Activated CD8-positive, alpha-beta memory T cell treated with anti-CD3 and anti-CD28 coated beads, Interleukin-2, amount 10 ng/mL, durations not matched to agents 7 days and 5 days (primary cell): ENCODE measurements at regions not wholly inside any gene's neighbourhood (a gene's known extent, or its start where the extent isn't known, plus 50 kb on each side); places are given as distances from the start of the nearest gene placed in this dataset.
"Not testable (repeated sequence)": the region's sequence is repeated elsewhere in the genome, so short reads cannot be mapped to it uniquely, and the experiment has no call there.

ENCODE experiments used
- ATAC-seq: fragments of 150-1000 bp; cut with Tn5 transposase; one replicate; pipeline ENCODE4 v1.10.0; 2021; ENCODE audit warnings: moderate library complexity
- CTCF ChIA-PET: fragments of 350-600 bp; sonication (Branson Sonifier 250); formaldehyde crosslinking; loops from one replicate; lab custom pipeline; 2021; ENCODE audit warnings: antibody characterized with exemption; lab: Charles Lee
- DNase-seq: peaks from one replicate; pipeline ENCODE4 v3.0.0-alpha.2; 2020
- H3K27ac Mint-ChIP-seq: one replicate; pipeline ENCODE4 v1.8.0; 2021; ENCODE audit warnings: mild to moderate bottlenecking, mixed read lengths
- H3K27me3 Mint-ChIP-seq: one replicate; pipeline ENCODE4 v1.8.0; 2021; ENCODE audit warnings: mixed read lengths
- H3K36me3 Mint-ChIP-seq: one replicate; pipeline ENCODE4 v1.8.0; 2021; ENCODE audit warnings: mild to moderate bottlenecking, mixed read lengths
- H3K4me1 Mint-ChIP-seq: one replicate; pipeline ENCODE4 v1.8.0; 2021; ENCODE audit warnings: mixed read lengths
- H3K4me3 Mint-ChIP-seq: one replicate; pipeline ENCODE4 v1.8.0; 2021; ENCODE audit warnings: mild to moderate bottlenecking, moderate library complexity, mixed read lengths
- H3K9me3 Mint-ChIP-seq: one replicate; pipeline ENCODE4 v1.8.0; 2022; ENCODE audit warnings: low read depth, mixed read lengths

DNA sequence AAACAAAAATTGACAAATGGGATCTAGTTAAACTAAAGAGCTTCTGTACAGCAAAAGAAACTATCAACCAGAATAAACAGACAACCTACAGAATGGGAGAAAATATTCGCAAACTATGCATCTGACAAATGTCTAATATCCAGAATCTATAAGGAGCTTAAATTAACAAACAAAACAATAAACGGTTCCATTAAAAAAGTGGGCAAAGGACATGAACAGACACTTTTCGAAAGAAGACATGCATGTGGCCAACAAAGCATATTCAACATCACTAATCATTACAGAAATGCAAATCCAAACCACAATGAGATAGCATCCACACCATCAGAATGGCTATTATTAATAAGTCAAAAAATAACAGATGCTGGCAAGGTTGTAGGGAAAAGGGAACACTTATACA lies 50.5 kb upstream of the MED13L start:
- not testable (repeated sequence) for H3K27ac Mint-ChIP-seq, ATAC-seq, H3K4me3 Mint-ChIP-seq, H3K9me3 Mint-ChIP-seq, H3K36me3 Mint-ChIP-seq, DNase-seq, H3K27me3 Mint-ChIP-seq
- H3K4me1 Mint-ChIP-seq = peaks cover 22% of the 10 kb centered on the region
- CTCF ChIA-PET = interaction anchor here (0.7 to 1.1 kb wide), 2 partner anchors 10 to 26 kb away, joined by 3 to 4 read pairs; no protein-coding TSS in a partner anchor

DNA sequence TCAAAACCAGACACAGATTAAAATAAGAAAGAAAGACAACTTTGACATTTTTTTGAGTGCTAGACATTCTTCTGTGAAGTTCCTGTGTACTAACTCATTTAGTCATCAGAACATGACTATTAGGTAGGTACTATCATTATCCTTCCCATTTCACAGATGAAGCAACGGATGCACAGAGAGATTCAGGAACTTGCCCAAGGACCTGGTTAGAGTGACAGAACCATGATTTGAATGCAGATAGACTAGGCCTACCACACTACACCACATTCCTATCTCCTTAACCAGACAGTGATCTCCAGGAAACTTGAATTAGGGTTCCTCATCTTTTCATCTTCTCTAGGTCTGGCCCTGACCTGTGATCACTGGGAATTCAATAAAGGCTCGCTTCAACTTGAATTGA lies 54.4 kb upstream of the MED13L start:
- Mint-ChIP-seq H3K4me1 (peaks cover 2% of the 10 kb centered on the region), H3K36me3 (no peaks in the 10 kb centered on the region), H3K9me3 (no peaks in the 10 kb centered on the region), H3K4me3 (no peak overlapping the region), H3K27me3 (no peaks in the 10 kb centered on the region), H3K27ac (no peak overlapping the region)
- CTCF ChIA-PET = no interaction called here
- ATAC-seq (no peak), DNase-seq (no peak)

- Mint-ChIP-seq H3K9me3 (no peaks in the 10 kb centered on the region), H3K27ac (no peak overlapping the region), H3K36me3 (no peaks in the 10 kb centered on the region), H3K27me3 (no peaks in the 10 kb centered on the region), H3K4me1 (peaks cover 2% of the 10 kb centered on the region), H3K4me3 (no peak overlapping the region)
- CTCF ChIA-PET = no interaction called here
- DNase-seq (no peak), ATAC-seq (no peak)
These were observed 55.4 kb upstream of the MED13L start for GRCh38 chr12:116332705-116333380.

DNA sequence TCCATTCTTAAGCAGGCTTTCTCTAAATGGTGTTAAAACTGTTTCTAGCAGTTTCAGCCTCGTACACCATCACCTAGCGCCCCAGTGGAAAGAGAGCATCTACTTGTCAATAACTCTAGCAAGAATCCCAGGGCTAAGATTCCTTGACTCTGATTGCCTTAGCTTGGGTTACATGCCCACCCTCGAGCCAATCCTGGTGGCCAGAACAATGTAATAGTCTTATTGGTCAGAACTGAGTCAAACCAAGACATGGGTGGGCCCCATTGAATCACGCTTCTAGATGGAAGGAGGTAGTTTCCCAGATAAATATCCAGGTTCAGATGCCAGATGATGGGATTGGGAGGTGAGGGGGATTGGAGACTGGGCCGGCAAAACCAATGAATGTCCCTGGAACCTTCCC lies 55.9 kb upstream of the MED13L start:
- H3K4me3 Mint-ChIP-seq = no peak overlapping the region
- no peaks in the 10 kb centered on the region for H3K36me3 Mint-ChIP-seq
- no peak for DNase-seq
- peaks cover 2% of the 10 kb centered on the region for H3K4me1 Mint-ChIP-seq
- no peaks in the 10 kb centered on the region for H3K27me3 Mint-ChIP-seq
- H3K27ac Mint-ChIP-seq = no peak overlapping the region
- ATAC-seq = no peak
- CTCF ChIA-PET = no interaction called here
- H3K9me3 Mint-ChIP-seq = no peaks in the 10 kb centered on the region

GRCh38 chr12:116336542-116337065 lies 59.1 kb upstream of the MED13L start:
- Mint-ChIP-seq H3K4me3 (no peak overlapping the region), H3K27me3 (no peaks in the 10 kb centered on the region), H3K27ac (no peak overlapping the region), H3K9me3 (no peaks in the 10 kb centered on the region), H3K36me3 (no peaks in the 10 kb centered on the region), H3K4me1 (peaks cover 2% of the 10 kb centered on the region)
- ATAC-seq = no peak
- CTCF ChIA-PET = no interaction called here
- DNase-seq = no peak

GRCh38 chr12:116337312-116337711 lies 59.8 kb upstream of the MED13L start:
- Mint-ChIP-seq H3K9me3 (no peaks in the 10 kb centered on the region), H3K27ac (no peak overlapping the region), H3K27me3 (no peaks in the 10 kb centered on the region), H3K4me1 (peaks cover 2% of the 10 kb centered on the region), H3K36me3 (no peaks in the 10 kb centered on the region), H3K4me3 (no peak overlapping the region)
- ATAC-seq = no peak
- CTCF ChIA-PET = no interaction called here
- no peak for DNase-seq

DNA sequence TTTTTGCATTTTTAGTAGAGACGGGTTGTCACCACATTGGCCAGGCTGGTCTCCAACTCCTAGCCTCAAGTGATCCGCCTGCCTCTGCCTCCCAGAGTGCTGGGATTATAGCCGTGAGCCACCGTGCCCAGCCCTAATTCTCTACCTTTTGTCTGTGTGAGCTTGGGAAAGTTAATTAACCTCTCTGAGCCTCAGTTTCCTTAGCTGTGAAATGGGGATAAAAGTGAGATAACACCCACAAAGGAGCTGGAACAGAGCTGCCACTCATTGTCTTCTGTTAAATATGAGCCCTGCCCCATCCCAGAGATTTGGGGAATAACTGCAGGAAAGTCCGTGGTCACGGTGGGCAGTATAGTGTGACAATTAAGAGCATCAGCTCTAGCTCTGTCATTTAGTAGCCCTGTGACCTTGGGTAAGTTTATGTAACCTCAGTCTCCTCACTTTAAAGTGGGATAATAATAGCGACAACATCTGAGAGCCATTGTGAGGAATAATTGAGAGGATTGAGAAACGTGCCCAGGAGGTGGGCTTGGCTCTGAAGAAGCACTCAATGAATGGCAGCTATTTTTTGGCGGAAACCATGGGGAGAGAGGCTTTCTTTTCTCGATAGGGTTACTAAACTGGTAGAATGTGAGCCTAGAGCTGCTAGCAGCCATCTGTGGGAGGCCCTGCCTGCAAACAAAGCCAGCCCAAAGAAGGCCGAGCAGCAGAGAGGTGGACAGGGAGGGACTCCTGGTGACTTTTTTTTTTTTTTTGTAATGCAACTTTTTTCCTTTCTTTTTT lies 60.8 kb upstream of the MED13L start:
- Mint-ChIP-seq H3K36me3 (no peaks in the 10 kb centered on the region), H3K4me1 (peaks cover 2% of the 10 kb centered on the region), H3K27me3 (no peaks in the 10 kb centered on the region), H3K9me3 (no peaks in the 10 kb centered on the region), H3K4me3 (no peak overlapping the region), H3K27ac (no peak overlapping the region)
- CTCF ChIA-PET = interaction anchor here (0.7 to 1.3 kb wide), 2 partner anchors 10 to 13 kb away, joined by 4 read pairs; no protein-coding TSS in a partner anchor
- ATAC-seq (no peak), DNase-seq (no peak)

DNA sequence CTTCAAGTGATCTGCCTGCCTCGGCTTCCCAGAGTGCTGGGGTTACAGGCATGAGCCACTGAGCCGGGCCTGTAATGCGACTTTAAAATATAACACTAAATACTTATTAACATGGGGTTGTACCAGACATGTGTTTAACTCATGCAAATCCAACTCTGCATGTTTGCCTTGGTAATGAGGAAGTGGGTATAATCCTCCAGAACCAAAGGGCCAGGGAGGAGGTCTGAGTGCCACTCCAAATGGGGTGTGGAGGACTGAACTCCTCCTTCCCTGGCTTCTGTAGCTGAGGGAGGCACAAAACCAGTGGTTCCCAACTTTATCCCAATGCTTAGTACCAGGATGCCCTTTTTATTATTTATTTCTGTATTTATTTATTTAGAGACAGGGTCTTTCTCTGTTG lies 61.6 kb upstream of the MED13L start:
- no peaks in the 10 kb centered on the region for H3K9me3 Mint-ChIP-seq
- H3K27ac Mint-ChIP-seq = no peak overlapping the region
- no peak overlapping the region for H3K4me3 Mint-ChIP-seq
- no peaks in the 10 kb centered on the region for H3K27me3 Mint-ChIP-seq
- CTCF ChIA-PET = interaction anchor here (1.3 kb wide), 1 partner anchor 11 kb away, joined by 4 read pairs; no protein-coding TSS in a partner anchor
- no peaks in the 10 kb centered on the region for H3K36me3 Mint-ChIP-seq
- H3K4me1 Mint-ChIP-seq = peaks cover 2% of the 10 kb centered on the region
- ATAC-seq (no peak), DNase-seq (no peak)

GRCh38 chr12:116339800-116340371 lies 62.4 kb upstream of the MED13L start:
- DNase-seq (no peak), ATAC-seq (no peak)
- CTCF ChIA-PET = no interaction called here
- Mint-ChIP-seq H3K9me3 (peaks cover 2% of the 10 kb centered on the region), H3K4me1 (peaks cover 2% of the 10 kb centered on the region), H3K27me3 (no peaks in the 10 kb centered on the region), H3K4me3 (no peak overlapping the region), H3K27ac (no peak overlapping the region), H3K36me3 (peaks cover 3% of the 10 kb centered on the region)

GRCh38 chr12:116343331-116343884 lies 65.9 kb upstream of the MED13L start:
- H3K4me1 Mint-ChIP-seq = no peaks in the 10 kb centered on the region
- no peak overlapping the region for H3K27ac Mint-ChIP-seq
- H3K27me3 Mint-ChIP-seq = peaks cover 3% of the 10 kb centered on the region
- H3K4me3 Mint-ChIP-seq = no peak overlapping the region
- no peak for DNase-seq
- peaks cover 2% of the 10 kb centered on the region for H3K9me3 Mint-ChIP-seq
- peaks cover 3% of the 10 kb centered on the region for H3K36me3 Mint-ChIP-seq
- CTCF ChIA-PET = no interaction called here
- no peak for ATAC-seq

DNA sequence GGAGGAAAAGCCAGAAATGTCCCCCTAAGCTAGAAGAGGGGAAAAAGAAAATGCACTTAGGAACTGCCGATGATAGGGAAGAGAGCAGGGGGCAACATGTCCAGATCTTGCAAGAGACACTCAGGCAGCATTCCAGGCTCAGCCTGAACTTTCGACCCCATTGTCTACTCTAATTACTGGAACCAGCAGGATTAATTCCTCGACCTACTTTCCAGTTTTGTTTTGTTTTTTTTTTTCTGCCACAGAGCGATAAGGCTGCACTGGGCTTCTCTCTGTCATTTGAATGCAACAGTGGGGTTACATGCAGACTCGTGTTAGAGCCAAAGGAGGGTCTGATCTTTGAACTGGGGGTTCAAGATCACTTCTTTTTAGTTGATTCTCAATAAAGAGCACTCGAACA lies 68.7 kb upstream of the MED13L start:
- H3K27ac Mint-ChIP-seq = no peak overlapping the region
- ATAC-seq (no peak), DNase-seq (no peak)
- H3K4me1 Mint-ChIP-seq = no peaks in the 10 kb centered on the region
- H3K36me3 Mint-ChIP-seq = peaks cover 3% of the 10 kb centered on the region
- CTCF ChIA-PET = no interaction called here
- peaks cover 2% of the 10 kb centered on the region for H3K9me3 Mint-ChIP-seq
- peaks cover 3% of the 10 kb centered on the region for H3K27me3 Mint-ChIP-seq
- H3K4me3 Mint-ChIP-seq = no peak overlapping the region

DNA sequence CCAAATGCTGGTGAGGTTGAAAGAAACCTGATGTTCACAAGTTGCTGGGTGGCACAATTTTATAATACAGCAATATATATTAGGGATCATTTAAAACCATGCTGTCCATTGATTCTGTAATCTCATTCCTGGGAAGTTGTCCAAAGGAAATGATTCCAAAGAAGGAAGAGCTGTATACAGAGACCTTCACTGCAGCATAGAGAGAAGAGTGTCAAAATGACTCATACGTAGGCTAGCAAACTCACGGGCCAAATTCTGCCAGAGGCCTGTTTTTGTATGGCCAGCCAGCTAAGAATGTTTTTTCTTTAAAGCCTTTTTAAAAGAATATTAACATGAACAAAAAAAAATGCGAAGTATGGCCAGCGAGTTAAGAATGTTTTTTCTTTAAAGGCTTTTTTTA lies 69.2 kb upstream of the MED13L start:
- CTCF ChIA-PET = no interaction called here
- peaks cover 3% of the 10 kb centered on the region for H3K36me3 Mint-ChIP-seq
- peaks cover 2% of the 10 kb centered on the region for H3K9me3 Mint-ChIP-seq
- no peak overlapping the region for H3K27ac Mint-ChIP-seq
- H3K4me1 Mint-ChIP-seq = no peaks in the 10 kb centered on the region
- H3K27me3 Mint-ChIP-seq = peaks cover 3% of the 10 kb centered on the region
- ATAC-seq (no peak), DNase-seq (no peak)
- no peak overlapping the region for H3K4me3 Mint-ChIP-seq

DNA sequence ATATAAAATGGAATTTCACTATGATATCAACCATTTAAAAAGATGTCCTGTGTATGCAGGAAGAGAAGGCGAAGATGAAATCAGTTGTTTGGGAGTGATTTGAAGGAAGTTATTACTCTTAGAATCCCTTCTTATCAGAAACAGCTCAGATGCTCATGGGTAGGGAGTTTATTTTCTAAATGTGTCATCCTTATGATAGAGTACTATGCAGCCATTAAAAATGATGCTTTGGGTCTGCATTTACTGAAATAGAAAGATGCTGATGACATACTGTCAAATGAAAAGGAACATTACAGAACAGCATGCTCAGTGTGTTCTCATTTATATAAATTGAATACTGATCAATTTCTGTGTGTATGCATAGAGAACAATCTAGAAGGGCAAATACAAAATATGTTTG lies 69.8 kb upstream of the MED13L start:
- CTCF ChIA-PET = no interaction called here
- ATAC-seq (no peak), DNase-seq (no peak)
- Mint-ChIP-seq H3K9me3 (peaks cover 2% of the 10 kb centered on the region), H3K27ac (no peak overlapping the region), H3K4me1 (no peaks in the 10 kb centered on the region), H3K27me3 (peaks cover 3% of the 10 kb centered on the region), H3K4me3 (no peak overlapping the region), H3K36me3 (peaks cover 3% of the 10 kb centered on the region)
